ENCODE measurements at regions not wholly inside any gene's neighbourhood (a gene's known extent, or its start where the extent isn't known, plus 50 kb on each side); places are given as distances from the start of the nearest gene placed in this dataset.
"Not testable (repeated sequence)": the region's sequence is repeated elsewhere in the genome, so short reads cannot be mapped to it uniquely, and the experiment has no call there.

DNA sequence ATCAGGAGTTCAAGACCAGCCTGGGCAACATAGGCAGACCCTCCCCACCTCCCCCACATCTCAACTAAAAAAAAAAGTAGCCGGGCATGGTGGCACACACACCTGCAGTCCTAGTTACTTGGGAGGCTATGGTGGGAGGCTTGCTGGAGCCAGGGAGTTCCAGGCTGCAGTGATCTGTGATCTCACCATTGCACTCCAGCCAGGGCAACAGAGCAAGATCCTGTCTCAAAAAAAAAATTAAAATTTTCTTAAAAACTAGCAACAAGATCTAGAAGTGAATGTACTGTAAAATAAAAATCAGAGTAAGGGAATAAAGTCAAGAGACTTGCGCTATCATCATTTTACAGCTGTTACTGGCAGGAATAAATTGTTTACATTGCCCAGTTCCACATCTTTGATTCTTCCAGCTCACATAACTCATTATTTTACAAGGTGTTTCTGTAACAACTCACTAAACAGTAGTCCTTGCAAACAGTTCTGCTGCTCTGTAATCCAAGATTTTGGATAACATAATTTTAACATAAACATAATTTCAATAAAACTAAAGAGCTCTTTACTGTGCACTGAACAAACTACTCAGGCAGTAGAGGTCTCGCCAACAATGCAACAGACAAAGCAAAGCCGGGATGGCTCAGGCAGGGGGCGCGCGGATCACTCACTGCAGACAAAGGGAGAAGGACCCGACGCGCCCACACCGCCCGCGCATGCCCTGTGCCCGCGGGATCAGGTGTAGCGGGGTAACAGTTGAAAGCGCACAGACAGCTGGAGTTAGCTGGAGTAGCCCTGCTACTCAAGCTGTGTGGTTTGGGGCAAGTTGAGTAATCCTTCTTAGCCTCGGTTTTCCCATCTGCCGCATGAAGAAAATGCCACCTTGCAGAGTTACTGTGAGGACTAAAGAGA is 73.3 kb upstream of the NFE2L3 start:
- Histone ChIP-seq H3K27ac (no peak overlapping the region), H3K4me3 (no peak overlapping the region)
- TF ChIP-seq, protein P1, sequence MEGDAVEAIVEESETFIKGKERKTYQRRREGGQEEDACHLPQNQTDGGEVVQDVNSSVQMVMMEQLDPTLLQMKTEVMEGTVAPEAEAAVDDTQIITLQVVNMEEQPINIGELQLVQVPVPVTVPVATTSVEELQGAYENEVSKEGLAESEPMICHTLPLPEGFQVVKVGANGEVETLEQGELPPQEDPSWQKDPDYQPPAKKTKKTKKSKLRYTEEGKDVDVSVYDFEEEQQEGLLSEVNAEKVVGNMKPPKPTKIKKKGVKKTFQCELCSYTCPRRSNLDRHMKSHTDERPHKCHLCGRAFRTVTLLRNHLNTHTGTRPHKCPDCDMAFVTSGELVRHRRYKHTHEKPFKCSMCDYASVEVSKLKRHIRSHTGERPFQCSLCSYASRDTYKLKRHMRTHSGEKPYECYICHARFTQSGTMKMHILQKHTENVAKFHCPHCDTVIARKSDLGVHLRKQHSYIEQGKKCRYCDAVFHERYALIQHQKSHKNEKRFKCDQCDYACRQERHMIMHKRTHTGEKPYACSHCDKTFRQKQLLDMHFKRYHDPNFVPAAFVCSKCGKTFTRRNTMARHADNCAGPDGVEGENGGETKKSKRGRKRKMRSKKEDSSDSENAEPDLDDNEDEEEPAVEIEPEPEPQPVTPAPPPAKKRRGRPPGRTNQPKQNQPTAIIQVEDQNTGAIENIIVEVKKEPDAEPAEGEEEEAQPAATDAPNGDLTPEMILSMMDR (IDR thresholded peaks at IDR 0.05) = no peak
- DNase-seq (ENCODE audit: low spot score) = no peak

DNA sequence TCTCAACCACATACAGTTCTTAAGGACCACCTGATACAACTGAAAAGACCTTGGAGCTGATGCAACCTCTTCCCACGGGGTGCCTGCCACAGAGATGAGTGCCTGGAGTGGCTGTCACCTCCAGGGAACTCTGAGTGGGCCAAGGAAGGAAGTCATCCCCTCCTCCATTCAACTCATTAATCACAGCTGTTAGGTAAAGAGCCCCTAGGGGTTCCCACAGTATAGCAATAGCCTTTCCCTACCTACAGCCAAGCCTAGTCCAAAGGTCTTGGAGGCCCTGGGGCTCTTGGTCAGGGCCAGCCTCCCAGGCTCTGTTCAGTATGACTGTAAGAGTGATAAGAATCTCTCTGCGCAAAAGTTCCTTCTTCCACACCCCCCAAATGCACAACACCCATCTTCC is 70.4 kb upstream of the NFE2L3 start:
- Histone ChIP-seq H3K4me3 (no peak overlapping the region), H3K27ac (no peak overlapping the region)
- TF ChIP-seq, protein P1 (IDR thresholded peaks at IDR 0.05) = no peak
- no peak for DNase-seq (ENCODE audit: low spot score)

DNA sequence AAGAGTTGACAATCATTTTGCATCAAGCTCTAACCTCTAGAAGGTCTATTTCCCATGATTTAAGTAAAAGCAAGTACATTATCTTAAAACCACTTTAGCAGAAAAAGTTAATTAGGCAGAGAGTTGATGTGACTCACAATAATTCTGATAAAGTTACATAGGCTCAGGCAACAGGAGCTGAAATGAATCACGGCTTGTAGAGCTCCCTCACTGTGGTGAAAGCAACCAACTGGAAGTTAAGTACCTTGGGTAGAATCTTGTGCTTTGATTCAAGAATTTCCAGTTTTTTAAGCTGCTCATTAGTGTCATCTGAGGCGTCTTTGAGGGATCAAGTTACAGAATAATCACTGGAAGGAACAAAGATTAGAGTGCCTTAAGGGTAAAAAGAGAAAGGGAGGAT is 68.9 kb upstream of the NFE2L3 start:
- no peak overlapping the region for H3K4me3 ChIP-seq
- TF ChIP-seq, protein P1 (IDR thresholded peaks at IDR 0.05) = no peak
- no peak for DNase-seq (ENCODE audit: low spot score)
- H3K27ac ChIP-seq = no peak overlapping the region

DNA sequence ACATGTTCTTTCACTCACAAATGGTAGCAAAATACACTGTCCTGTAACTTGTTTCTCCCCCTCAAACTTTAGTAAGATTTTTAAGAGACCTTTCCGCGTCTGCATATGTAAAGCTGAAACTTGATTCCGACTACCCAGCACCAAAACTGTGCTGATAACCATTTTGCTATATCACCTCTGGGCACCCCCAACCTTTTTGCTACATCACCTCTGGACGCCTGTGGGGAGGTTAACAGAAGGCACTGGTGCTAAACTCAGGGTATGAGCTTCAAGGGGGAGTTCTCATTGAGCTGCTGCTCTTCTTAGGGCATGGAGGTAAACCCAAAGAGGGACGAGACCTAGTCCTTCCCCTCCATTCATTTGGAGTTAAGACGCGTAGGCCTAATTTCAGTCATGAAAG is 67.6 kb upstream of the NFE2L3 start:
- Histone ChIP-seq H3K4me3 (no peak overlapping the region), H3K27ac (no peak overlapping the region)
- TF ChIP-seq, protein P1 (IDR thresholded peaks at IDR 0.05) = no peak
- no peak for DNase-seq (ENCODE audit: low spot score)

DNA sequence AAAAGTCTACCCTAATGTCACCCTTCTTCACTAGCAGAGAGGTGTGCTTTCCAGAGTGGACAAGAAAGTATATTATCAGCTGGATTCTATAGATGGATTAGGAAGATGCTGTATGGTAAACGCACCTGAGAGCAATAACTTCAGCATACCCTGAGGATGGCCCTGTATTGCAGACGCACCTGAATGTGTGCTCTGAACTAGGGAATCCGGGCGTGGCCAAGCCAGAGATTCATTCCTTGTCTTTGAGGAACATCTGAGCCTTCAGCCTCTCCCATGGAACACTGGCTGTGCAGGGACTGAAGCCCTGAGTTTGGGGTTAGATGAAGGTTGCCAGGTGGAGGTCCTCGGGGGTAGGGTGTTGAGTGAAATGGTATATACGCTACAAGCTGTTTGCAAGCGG is 66.2 kb upstream of the NFE2L3 start:
- DNase-seq (ENCODE audit: low spot score) = no peak
- Histone ChIP-seq H3K27ac (no peak overlapping the region), H3K4me3 (no peak overlapping the region)
- TF ChIP-seq, protein P1 (IDR thresholded peaks at IDR 0.05) = no peak

DNA sequence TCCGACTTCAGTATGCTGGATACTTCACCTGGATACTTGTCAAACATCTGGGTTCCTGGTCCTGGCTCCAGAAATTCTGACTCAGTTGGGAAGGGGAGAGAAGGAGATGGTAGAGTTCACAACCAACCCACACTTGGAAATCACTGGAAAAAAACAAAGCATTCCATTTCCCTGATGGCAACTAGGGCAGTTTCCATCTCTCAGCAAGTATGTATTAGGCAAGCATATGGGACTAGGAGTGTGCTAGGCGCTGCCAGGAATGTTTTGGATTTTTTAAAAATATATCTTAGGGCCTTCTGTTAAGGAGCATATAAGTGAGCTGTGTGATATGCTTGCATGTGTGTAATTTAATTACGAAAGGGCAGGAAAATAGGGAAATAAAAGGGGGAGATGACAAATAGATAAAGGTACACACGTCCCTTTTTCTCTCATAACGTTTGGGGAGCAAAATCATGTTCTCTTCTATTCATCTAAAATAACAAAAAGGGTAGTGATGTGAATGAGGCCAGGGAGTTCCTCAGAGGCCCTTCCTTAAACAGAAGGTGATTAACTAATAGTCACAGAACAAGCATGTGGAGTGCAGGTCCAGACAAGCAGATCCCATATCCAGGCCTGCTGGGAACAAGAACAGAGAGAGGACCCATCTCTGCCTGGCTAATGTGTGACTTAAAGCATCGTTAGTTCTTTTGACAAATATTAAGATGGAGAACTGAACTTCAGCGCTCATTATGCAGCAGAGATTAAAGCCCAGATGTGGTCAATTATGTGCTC is 64.5 kb upstream of the NFE2L3 start:
- no peak overlapping the region for H3K27ac ChIP-seq
- no peak overlapping the region for H3K4me3 ChIP-seq
- DNase-seq (ENCODE audit: low spot score) = no peak
- TF ChIP-seq, protein P1 (IDR thresholded peaks at IDR 0.05) = no peak

DNA sequence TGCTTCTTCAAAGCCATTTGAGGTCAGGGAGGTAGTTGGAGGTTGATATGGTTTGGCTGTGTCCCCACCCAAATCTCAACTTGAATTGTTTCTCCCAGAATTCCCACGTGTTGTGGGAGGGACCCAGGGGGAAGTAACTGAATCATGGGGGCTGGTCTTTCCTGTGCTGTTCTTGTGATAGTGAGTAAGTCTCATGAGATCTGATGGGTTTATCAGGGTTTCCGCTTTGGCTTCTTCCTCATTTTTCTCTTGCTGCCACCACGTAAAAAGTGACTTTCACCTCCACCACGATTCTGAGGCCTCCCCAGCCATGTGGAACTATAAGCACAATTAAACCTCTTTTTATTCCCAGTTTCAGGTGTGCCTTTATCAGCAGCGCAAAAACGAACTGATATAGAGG is 62.5 kb upstream of the NFE2L3 start:
- H3K4me3 ChIP-seq; H3K27ac ChIP-seq; DNase-seq (ENCODE audit: low spot score): not testable (repeated sequence)
